HepG2 (cell line): ENCODE measurements at regions not wholly inside any gene's neighbourhood (a gene's known extent, or its start where the extent isn't known, plus 50 kb on each side); places are given as distances from the start of the nearest gene placed in this dataset.

ENCODE experiments used
- BCLAF1 ChIP-seq: fragments of 450-650 bp; IDR thresholded peaks from 2 replicates; pipeline ENCODE4 v1.6.1; 2017; ENCODE audit warnings: mild to moderate bottlenecking
- CTCF ChIP-seq: sonication (generic); formaldehyde crosslinking; IDR thresholded peaks from 2 replicates; pipeline ENCODE4 v1.5.0; 2020; ENCODE audit warnings: mild to moderate bottlenecking, missing genetic modification reagents, moderate library complexity
- E2F2 ChIP-seq: sonication (generic); formaldehyde crosslinking; IDR thresholded peaks from 2 replicates; pipeline ENCODE4 v1.4.0; 2020; ENCODE audit warnings: missing genetic modification reagents, borderline replicate concordance
- MXI1 ChIP-seq: IDR thresholded peaks from 3 replicates; pipeline ENCODE4 v1.6.1; 2012; ENCODE audit warnings: low read depth, low read length, inconsistent platforms, borderline replicate concordance
- POLR2AphosphoS5 ChIP-seq: IDR thresholded peaks from 2 replicates; pipeline ENCODE4 v1.6.1; 2012; ENCODE audit warnings: low read depth, low read length
- PRMT3 ChIP-seq: sonication (generic); formaldehyde crosslinking; IDR thresholded peaks from 2 replicates; pipeline ENCODE4 v1.8.1; 2022; ENCODE audit warnings: low read depth, mild to moderate bottlenecking, moderate library complexity, missing genetic modification reagents, borderline replicate concordance
- SETDB1 ChIP-seq: sonication (generic); formaldehyde crosslinking; IDR thresholded peaks from 2 replicates; pipeline ENCODE4 v1.5.1; 2020; ENCODE audit warnings: missing genetic modification reagents, mild to moderate bottlenecking, borderline replicate concordance
- SRSF9 ChIP-seq: fragments of 200-400 bp; formaldehyde crosslinking; IDR thresholded peaks from 2 replicates; pipeline ENCODE4 v1.6.1; 2018; ENCODE audit warnings: borderline replicate concordance, mild to moderate bottlenecking, low read depth, low read length; ENCODE audit not compliant: insufficient read depth, poor library complexity, severe bottlenecking
- TBL1XR1 ChIP-seq: fragments of 150-350 bp; IDR thresholded peaks from 2 replicates; pipeline ENCODE4 v1.6.1; 2014; ENCODE audit warnings: borderline replicate concordance, low read length; ENCODE audit not compliant: partially characterized antibody
- ZBTB7A ChIP-seq: sonication (generic); formaldehyde crosslinking; IDR thresholded peaks from 2 replicates; pipeline ENCODE4 v1.8.0; 2022; ENCODE audit warnings: mild to moderate bottlenecking, missing genetic modification reagents
- ZC3H13 ChIP-seq: sonication (generic); formaldehyde crosslinking; IDR thresholded peaks from 2 replicates; pipeline ENCODE4 v1.8.1; 2023; ENCODE audit warnings: mild to moderate bottlenecking, missing genetic modification reagents, moderate library complexity
- ZNF12 ChIP-seq: sonication (generic); formaldehyde crosslinking; IDR thresholded peaks from 2 replicates; pipeline ENCODE4 v1.5.0; 2020; ENCODE audit warnings: missing genetic modification reagents
- ZNF609 ChIP-seq: sonication (generic); formaldehyde crosslinking; IDR thresholded peaks from 2 replicates; pipeline ENCODE4 v1.4.0; 2020; ENCODE audit warnings: mild to moderate bottlenecking, missing genetic modification reagents, borderline replicate concordance

GRCh38 chrY:19824136-19824535, 79.6 kb upstream of the KDM5D start:
- no peak for TF ChIP-seq BCLAF1
- no peak for TF ChIP-seq SETDB1
- TF ChIP-seq MXI1, result no peak
- no peak for TF ChIP-seq PRMT3 (CRISPR knock-in tag)
- no peak for TF ChIP-seq TBL1XR1
- no peak for TF ChIP-seq CTCF (CRISPR knock-in tag)
- TF ChIP-seq POLR2AphosphoS5, result no peak
- TF ChIP-seq ZNF609 (CRISPR knock-in tag), result no peak
- no peak for TF ChIP-seq ZC3H13
- TF ChIP-seq ZNF12 (CRISPR knock-in tag), result no peak
- TF ChIP-seq SRSF9, result no peak
- TF ChIP-seq E2F2 (CRISPR knock-in tag), result no peak
- TF ChIP-seq ZBTB7A (CRISPR knock-in tag), result no peak
